GM23338 (cell line): ENCODE measurements at regions not wholly inside any gene's neighbourhood (a gene's known extent, or its start where the extent isn't known, plus 50 kb on each side); places are given as distances from the start of the nearest gene placed in this dataset.

Experiments
- ATAC-seq: fragments of 200-7000 bp; cut with Tn5 transposase; 3 replicates; pipeline ENCODE4 v1.9.1; 2020
- DNase-seq: peaks from one replicate; pipeline ENCODE4 v3.0.0-alpha.2; 2015; ENCODE audit warnings: low spot score
- H2AFZ ChIP-seq: fragments of 200-600 bp; sonication (generic); 2 replicates; pipeline ENCODE4 v1.8.0; 2016; ENCODE audit warnings: antibody characterized with exemption, mild to moderate bottlenecking, moderate library complexity
- H3F3A ChIP-seq: fragments of 200-600 bp; sonication (generic); replicated peaks from 2 replicates; pipeline ENCODE4 v1.8.0; 2017; ENCODE audit warnings: antibody characterized with exemption, mixed run types, low read depth
- H3K27ac ChIP-seq: fragments of 200-600 bp; sonication (generic); 2 replicates; pipeline ENCODE4 v1.6.1; 2016; ENCODE audit warnings: low read depth
- H3K27me3 ChIP-seq: fragments of 200-600 bp; sonication (generic); 2 replicates; pipeline ENCODE4 v1.8.0; 2016; ENCODE audit warnings: mild to moderate bottlenecking, mixed run types, moderate library complexity; ENCODE audit not compliant: insufficient read depth
- H3K36me3 ChIP-seq: fragments of 200-600 bp; sonication (generic); 2 replicates; pipeline ENCODE4 v1.8.0; 2016; ENCODE audit warnings: mild to moderate bottlenecking; ENCODE audit not compliant: insufficient read depth
- H3K4me1 ChIP-seq: fragments of 200-600 bp; sonication (generic); 2 replicates; pipeline ENCODE4 v1.8.0; 2016; ENCODE audit warnings: mild to moderate bottlenecking, moderate library complexity; ENCODE audit not compliant: insufficient read depth
- H3K4me2 ChIP-seq: fragments of 200-600 bp; sonication (generic); 2 replicates; pipeline ENCODE4 v1.7.1; 2017; ENCODE audit warnings: mixed run types
- H3K4me3 ChIP-seq: fragments of 200-600 bp; sonication (generic); 2 replicates; pipeline ENCODE4 v1.6.1; 2016; ENCODE audit warnings: mixed run types
- H3K79me2 ChIP-seq: fragments of 200-600 bp; sonication (generic); replicated peaks from 2 replicates; pipeline ENCODE4 v1.8.0; 2017; ENCODE audit warnings: mild to moderate bottlenecking; ENCODE audit not compliant: insufficient read depth
- H3K9me2 ChIP-seq: fragments of 200-600 bp; sonication (generic); 2 replicates; pipeline ENCODE4 v1.8.0; 2017; ENCODE audit not compliant: insufficient read depth
- H4K20me1 ChIP-seq: fragments of 200-600 bp; sonication (generic); replicated peaks from 2 replicates; pipeline ENCODE4 v1.8.0; 2017; ENCODE audit warnings: mild to moderate bottlenecking; ENCODE audit not compliant: insufficient read depth
- H3K27ac Mint-ChIP-seq: 2 replicates; pipeline ENCODE4 v1.8.0; 2020; ENCODE audit warnings: inconsistent platforms, mild to moderate bottlenecking, moderate library complexity, mixed read lengths
- H3K27me3 Mint-ChIP-seq: 3 replicates; pipeline ENCODE4 v1.8.0; 2022; ENCODE audit warnings: low read depth, mild to moderate bottlenecking, moderate library complexity, mixed read lengths, inconsistent platforms; ENCODE audit not compliant: insufficient read depth, poor library complexity
- H3K36me3 Mint-ChIP-seq: 3 replicates; pipeline ENCODE4 v1.8.0; 2021; ENCODE audit warnings: low read depth, mild to moderate bottlenecking, inconsistent platforms, moderate library complexity, mixed read lengths
- H3K4me1 Mint-ChIP-seq: 3 replicates; pipeline ENCODE4 v1.8.0; 2020; ENCODE audit warnings: mild to moderate bottlenecking, inconsistent platforms, mixed read lengths
- H3K4me3 Mint-ChIP-seq: 3 replicates; pipeline ENCODE4 v1.8.0; 2021; ENCODE audit warnings: moderate library complexity, mild to moderate bottlenecking, inconsistent platforms, mixed read lengths
- H3K9me3 Mint-ChIP-seq: 3 replicates; pipeline ENCODE4 v1.8.0; 2020; ENCODE audit warnings: moderate library complexity, mild to moderate bottlenecking, inconsistent platforms, mixed read lengths
- CREB1 ChIP-seq: fragments of 250-450 bp; sonication (Bioruptor Pico); IDR thresholded peaks from 2 replicates; pipeline ENCODE4 v1.5.0; 2020; ENCODE audit warnings: low read depth, mild to moderate bottlenecking, moderate library complexity
- EZH2 ChIP-seq: fragments of 200-600 bp; sonication (generic); IDR thresholded peaks from one replicate; pipeline ENCODE4 v1.8.0; 2017; ENCODE audit warnings: antibody characterized with exemption, mild to moderate bottlenecking, low read depth; ENCODE audit not compliant: unreplicated experiment
- EZH2phosphoT487 ChIP-seq: fragments of 200-600 bp; sonication (generic); IDR thresholded peaks from one replicate; pipeline ENCODE4 v1.8.1; 2018; ENCODE audit warnings: antibody characterized with exemption; ENCODE audit not compliant: unreplicated experiment
- JUNB ChIP-seq: IDR thresholded peaks from one replicate; pipeline ENCODE4 v1.6.1; 2016; ENCODE audit warnings: antibody characterized with exemption; ENCODE audit not compliant: unreplicated experiment
- NANOG ChIP-seq: IDR thresholded peaks from 2 replicates; pipeline ENCODE4 v1.6.1; 2016; ENCODE audit warnings: antibody characterized with exemption, borderline replicate concordance
- POLR2AphosphoS5 ChIP-seq: IDR thresholded peaks from 2 replicates; pipeline ENCODE4 v1.6.1; 2016; ENCODE audit warnings: antibody characterized with exemption, low read depth
- STAT1 ChIP-seq: IDR thresholded peaks from one replicate; pipeline ENCODE4 v1.6.1; 2016; ENCODE audit warnings: antibody characterized with exemption; ENCODE audit not compliant: unreplicated experiment
- ZNF114 ChIP-seq: fragments of 250-450 bp; sonication (Bioruptor Pico); IDR thresholded peaks from 2 replicates; pipeline ENCODE4 v1.5.0; 2020; ENCODE audit warnings: mild to moderate bottlenecking, moderate library complexity
- ZNF331 ChIP-seq: fragments of 250-450 bp; sonication (Bioruptor Pico); IDR thresholded peaks from 2 replicates; pipeline ENCODE4 v1.5.0; 2020; ENCODE audit warnings: low read depth, mild to moderate bottlenecking, moderate library complexity
- TF ChIP-seq, protein P1 (sequence below), 2 experiments: fragments of 200-600 bp in 1 of 2; sonication (generic) in 1 of 2; conservative IDR thresholded peaks; 2 replicates each; pipeline versions ENCODE4 v1.5.1 to v1.6.1; 2016 to 2017; ENCODE audit warnings: antibody characterized with exemption in 2 of 2, low read depth in 2 of 2, mild to moderate bottlenecking in 2 of 2, moderate library complexity in 1 of 2
- TF ChIP-seq, protein P2 (sequence below): fragments of 250-450 bp; sonication (Bioruptor Pico); IDR thresholded peaks from 2 replicates; pipeline ENCODE4 v1.5.0; 2020; ENCODE audit warnings: mild to moderate bottlenecking, moderate library complexity
- TF ChIP-seq, protein P3 (sequence below): IDR thresholded peaks from 2 replicates; pipeline ENCODE4 v1.6.1; 2016; ENCODE audit warnings: antibody characterized with exemption
- TF ChIP-seq, protein P4 (sequence below): IDR thresholded peaks from one replicate; pipeline ENCODE4 v1.6.1; 2018; ENCODE audit warnings: antibody characterized with exemption; ENCODE audit not compliant: unreplicated experiment

DNA sequence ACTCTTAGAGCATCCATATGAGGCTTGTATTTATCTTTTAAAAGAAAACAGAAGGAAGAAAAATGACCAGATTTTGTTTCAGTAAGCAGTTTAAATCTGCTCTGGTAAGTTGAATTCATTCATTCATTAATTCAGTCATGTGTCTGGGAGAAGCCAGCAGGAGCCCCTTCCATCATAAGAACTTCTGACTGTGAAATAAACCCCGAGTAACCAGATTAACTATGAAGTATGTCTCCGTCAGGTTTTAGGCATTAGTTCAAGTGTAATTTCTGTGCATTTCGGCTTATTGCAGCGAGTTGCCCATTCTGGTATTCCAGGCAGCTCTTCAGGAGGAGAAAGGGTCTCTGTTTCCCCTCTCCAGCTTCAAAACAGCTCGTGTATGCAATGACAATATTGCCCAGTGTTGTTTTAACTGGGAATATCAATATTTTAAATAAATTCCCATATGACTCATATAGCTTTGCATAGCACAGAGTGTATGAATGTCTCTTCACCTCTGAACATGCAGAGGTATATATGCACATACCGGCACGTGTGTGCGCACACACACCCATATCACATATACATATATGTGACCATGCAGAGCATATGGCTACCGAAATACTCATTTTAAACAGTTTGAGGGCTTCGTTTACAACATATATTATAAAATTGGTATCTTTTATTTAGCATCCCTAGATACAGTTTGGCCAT, 255.3 kb downstream of the BCOR start:
- H2AFZ ChIP-seq, result no peak overlapping the region
- no peaks in the 10 kb centered on the region for H4K20me1 ChIP-seq
- no peaks in the 10 kb centered on the region for H3K27me3 ChIP-seq
- Mint-ChIP-seq H3K4me1 (peaks cover 20% of the 10 kb centered on the region), H3K27ac (no peak overlapping the region), H3K27me3 (peaks cover 3% of the 10 kb centered on the region), H3K9me3 (no peaks in the 10 kb centered on the region), H3K36me3 (no peaks in the 10 kb centered on the region), H3K4me3 (no peak overlapping the region)
- H3K79me2 ChIP-seq, result no peaks in the 10 kb centered on the region
- no peaks in the 10 kb centered on the region for H3K36me3 ChIP-seq
- TF ChIP-seq, protein P1, sequence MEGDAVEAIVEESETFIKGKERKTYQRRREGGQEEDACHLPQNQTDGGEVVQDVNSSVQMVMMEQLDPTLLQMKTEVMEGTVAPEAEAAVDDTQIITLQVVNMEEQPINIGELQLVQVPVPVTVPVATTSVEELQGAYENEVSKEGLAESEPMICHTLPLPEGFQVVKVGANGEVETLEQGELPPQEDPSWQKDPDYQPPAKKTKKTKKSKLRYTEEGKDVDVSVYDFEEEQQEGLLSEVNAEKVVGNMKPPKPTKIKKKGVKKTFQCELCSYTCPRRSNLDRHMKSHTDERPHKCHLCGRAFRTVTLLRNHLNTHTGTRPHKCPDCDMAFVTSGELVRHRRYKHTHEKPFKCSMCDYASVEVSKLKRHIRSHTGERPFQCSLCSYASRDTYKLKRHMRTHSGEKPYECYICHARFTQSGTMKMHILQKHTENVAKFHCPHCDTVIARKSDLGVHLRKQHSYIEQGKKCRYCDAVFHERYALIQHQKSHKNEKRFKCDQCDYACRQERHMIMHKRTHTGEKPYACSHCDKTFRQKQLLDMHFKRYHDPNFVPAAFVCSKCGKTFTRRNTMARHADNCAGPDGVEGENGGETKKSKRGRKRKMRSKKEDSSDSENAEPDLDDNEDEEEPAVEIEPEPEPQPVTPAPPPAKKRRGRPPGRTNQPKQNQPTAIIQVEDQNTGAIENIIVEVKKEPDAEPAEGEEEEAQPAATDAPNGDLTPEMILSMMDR (conservative IDR thresholded peaks at IDR 0.05; ENCODE audit: low read depth in 2 of 2), result no peak
- TF ChIP-seq NANOG (no peak), EZH2phosphoT487 (no peak), JUNB (no peak), ZNF331 (CRISPR knock-in tag) (no peak), EZH2 (no peak), STAT1 (no peak), CREB1 (CRISPR knock-in tag) (no peak), POLR2AphosphoS5 (no peak), ZNF114 (CRISPR knock-in tag) (no peak)
- TF ChIP-seq, protein P2, sequence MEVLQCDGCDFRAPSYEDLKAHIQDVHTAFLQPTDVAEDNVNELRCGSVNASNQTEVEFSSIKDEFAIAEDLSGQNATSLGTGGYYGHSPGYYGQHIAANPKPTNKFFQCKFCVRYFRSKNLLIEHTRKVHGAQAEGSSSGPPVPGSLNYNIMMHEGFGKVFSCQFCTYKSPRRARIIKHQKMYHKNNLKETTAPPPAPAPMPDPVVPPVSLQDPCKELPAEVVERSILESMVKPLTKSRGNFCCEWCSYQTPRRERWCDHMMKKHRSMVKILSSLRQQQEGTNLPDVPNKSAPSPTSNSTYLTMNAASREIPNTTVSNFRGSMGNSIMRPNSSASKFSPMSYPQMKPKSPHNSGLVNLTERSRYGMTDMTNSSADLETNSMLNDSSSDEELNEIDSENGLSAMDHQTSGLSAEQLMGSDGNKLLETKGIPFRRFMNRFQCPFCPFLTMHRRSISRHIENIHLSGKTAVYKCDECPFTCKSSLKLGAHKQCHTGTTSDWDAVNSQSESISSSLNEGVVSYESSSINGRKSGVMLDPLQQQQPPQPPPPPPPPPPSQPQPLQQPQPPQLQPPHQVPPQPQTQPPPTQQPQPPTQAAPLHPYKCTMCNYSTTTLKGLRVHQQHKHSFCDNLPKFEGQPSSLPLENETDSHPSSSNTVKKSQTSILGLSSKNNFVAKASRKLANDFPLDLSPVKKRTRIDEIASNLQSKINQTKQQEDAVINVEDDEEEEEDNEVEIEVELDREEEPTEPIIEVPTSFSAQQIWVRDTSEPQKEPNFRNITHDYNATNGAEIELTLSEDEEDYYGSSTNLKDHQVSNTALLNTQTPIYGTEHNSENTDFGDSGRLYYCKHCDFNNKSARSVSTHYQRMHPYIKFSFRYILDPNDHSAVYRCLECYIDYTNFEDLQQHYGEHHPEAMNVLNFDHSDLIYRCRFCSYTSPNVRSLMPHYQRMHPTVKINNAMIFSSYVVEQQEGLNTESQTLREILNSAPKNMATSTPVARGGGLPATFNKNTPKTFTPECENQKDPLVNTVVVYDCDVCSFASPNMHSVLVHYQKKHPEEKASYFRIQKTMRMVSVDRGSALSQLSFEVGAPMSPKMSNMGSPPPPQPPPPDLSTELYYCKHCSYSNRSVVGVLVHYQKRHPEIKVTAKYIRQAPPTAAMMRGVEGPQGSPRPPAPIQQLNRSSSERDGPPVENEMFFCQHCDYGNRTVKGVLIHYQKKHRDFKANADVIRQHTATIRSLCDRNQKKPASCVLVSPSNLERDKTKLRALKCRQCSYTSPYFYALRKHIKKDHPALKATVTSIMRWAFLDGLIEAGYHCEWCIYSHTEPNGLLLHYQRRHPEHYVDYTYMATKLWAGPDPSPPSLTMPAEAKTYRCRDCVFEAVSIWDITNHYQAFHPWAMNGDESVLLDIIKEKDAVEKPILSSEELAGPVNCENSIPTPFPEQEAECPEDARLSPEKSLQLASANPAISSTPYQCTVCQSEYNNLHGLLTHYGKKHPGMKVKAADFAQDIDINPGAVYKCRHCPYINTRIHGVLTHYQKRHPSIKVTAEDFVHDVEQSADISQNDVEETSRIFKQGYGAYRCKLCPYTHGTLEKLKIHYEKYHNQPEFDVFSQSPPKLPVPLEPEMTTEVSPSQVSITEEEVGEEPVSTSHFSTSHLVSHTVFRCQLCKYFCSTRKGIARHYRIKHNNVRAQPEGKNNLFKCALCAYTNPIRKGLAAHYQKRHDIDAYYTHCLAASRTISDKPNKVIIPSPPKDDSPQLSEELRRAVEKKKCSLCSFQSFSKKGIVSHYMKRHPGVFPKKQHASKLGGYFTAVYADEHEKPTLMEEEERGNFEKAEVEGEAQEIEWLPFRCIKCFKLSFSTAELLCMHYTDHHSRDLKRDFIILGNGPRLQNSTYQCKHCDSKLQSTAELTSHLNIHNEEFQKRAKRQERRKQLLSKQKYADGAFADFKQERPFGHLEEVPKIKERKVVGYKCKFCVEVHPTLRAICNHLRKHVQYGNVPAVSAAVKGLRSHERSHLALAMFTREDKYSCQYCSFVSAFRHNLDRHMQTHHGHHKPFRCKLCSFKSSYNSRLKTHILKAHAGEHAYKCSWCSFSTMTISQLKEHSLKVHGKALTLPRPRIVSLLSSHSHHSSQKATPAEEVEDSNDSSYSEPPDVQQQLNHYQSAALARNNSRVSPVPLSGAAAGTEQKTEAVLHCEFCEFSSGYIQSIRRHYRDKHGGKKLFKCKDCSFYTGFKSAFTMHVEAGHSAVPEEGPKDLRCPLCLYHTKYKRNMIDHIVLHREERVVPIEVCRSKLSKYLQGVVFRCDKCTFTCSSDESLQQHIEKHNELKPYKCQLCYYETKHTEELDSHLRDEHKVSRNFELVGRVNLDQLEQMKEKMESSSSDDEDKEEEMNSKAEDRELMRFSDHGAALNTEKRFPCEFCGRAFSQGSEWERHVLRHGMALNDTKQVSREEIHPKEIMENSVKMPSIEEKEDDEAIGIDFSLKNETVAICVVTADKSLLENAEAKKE (CRISPR knock-in tag), result no peak
- TF ChIP-seq, protein P3, sequence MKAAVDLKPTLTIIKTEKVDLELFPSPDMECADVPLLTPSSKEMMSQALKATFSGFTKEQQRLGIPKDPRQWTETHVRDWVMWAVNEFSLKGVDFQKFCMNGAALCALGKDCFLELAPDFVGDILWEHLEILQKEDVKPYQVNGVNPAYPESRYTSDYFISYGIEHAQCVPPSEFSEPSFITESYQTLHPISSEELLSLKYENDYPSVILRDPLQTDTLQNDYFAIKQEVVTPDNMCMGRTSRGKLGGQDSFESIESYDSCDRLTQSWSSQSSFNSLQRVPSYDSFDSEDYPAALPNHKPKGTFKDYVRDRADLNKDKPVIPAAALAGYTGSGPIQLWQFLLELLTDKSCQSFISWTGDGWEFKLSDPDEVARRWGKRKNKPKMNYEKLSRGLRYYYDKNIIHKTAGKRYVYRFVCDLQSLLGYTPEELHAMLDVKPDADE, result no peak
- TF ChIP-seq, protein P4, sequence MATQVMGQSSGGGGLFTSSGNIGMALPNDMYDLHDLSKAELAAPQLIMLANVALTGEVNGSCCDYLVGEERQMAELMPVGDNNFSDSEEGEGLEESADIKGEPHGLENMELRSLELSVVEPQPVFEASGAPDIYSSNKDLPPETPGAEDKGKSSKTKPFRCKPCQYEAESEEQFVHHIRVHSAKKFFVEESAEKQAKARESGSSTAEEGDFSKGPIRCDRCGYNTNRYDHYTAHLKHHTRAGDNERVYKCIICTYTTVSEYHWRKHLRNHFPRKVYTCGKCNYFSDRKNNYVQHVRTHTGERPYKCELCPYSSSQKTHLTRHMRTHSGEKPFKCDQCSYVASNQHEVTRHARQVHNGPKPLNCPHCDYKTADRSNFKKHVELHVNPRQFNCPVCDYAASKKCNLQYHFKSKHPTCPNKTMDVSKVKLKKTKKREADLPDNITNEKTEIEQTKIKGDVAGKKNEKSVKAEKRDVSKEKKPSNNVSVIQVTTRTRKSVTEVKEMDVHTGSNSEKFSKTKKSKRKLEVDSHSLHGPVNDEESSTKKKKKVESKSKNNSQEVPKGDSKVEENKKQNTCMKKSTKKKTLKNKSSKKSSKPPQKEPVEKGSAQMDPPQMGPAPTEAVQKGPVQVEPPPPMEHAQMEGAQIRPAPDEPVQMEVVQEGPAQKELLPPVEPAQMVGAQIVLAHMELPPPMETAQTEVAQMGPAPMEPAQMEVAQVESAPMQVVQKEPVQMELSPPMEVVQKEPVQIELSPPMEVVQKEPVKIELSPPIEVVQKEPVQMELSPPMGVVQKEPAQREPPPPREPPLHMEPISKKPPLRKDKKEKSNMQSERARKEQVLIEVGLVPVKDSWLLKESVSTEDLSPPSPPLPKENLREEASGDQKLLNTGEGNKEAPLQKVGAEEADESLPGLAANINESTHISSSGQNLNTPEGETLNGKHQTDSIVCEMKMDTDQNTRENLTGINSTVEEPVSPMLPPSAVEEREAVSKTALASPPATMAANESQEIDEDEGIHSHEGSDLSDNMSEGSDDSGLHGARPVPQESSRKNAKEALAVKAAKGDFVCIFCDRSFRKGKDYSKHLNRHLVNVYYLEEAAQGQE, result no peak
- H3F3A ChIP-seq, result no peaks in the 10 kb centered on the region
- no peaks in the 10 kb centered on the region for H3K9me2 ChIP-seq
- H3K4me2 ChIP-seq, result 0 out of 2 replicates have a peak overlapping the region, but pooled peaks have one; percentile 26
- no peak for ATAC-seq
- DNase-seq, result no peak
- peaks cover 4% of the 10 kb centered on the region for H3K4me1 ChIP-seq
- H3K27ac ChIP-seq, result no peak overlapping the region
- no peak overlapping the region for H3K4me3 ChIP-seq
